CD4-positive, alpha-beta T cell (primary cell): ENCODE measurements at regions not wholly inside any gene's neighbourhood (a gene's known extent, or its start where the extent isn't known, plus 50 kb on each side); places are given as distances from the start of the nearest gene placed in this dataset.

ENCODE experiments used
- ATAC-seq: fragments of 200-7000 bp; cut with Tn5 transposase; one replicate; pipeline ENCODE4 v1.10.0; 2022; ENCODE audit warnings: mild to moderate bottlenecking; ENCODE audit not compliant: poor library complexity
- CTCF ChIA-PET: fragments of 350-600 bp; sonication (Branson Sonifier 250); formaldehyde crosslinking; loops from one replicate; lab custom pipeline; 2021; ENCODE audit warnings: antibody characterized with exemption, inconsistent platforms; lab: Charles Lee
- POLR2A ChIA-PET: fragments of 350-600 bp; sonication (Branson Sonifier 250); formaldehyde crosslinking; loops from one replicate; lab custom pipeline; 2021; ENCODE audit warnings: antibody characterized with exemption, inconsistent platforms; lab: Charles Lee
- DNase-seq, 14 experiments: peaks; one replicate each; pipeline ENCODE4 v3.0.0-alpha.2; 2013 to 2020; ENCODE audit warnings: mixed read lengths in 2 of 14
- H3K27ac ChIP-seq, 2 donors: one replicate each; pipeline versions ENCODE4 v1.5.1 to v1.7.0; 2013; ENCODE audit warnings: low read length in 2 of 2, low read depth in 1 of 2, mild to moderate bottlenecking in 1 of 2
- H3K27me3 ChIP-seq, 2 experiments: 1 replicate in 1 of 2; 2 replicates in 1 of 2; pipeline versions ENCODE4 v1.6.1 to v1.7.0; 2013; ENCODE audit warnings: low read length in 2 of 2, control low read depth in 1 of 2, mild to moderate bottlenecking in 1 of 2, moderate library complexity in 1 of 2; ENCODE audit not compliant: insufficient read depth in 2 of 2, control insufficient read depth in 1 of 2
- H3K36me3 ChIP-seq: one replicate; pipeline ENCODE4 v1.6.1; 2013; ENCODE audit warnings: low read length, control low read depth; ENCODE audit not compliant: insufficient read depth
- H3K4me1 ChIP-seq: one replicate; pipeline ENCODE4 v1.6.1; 2013; ENCODE audit warnings: low read length, control low read depth; ENCODE audit not compliant: insufficient read depth
- H3K4me3 ChIP-seq: one replicate; pipeline ENCODE4 v1.5.1; 2013; ENCODE audit warnings: mild to moderate bottlenecking, low read length, moderate library complexity
- H3K9me3 ChIP-seq, 2 experiments: 1 replicate in 1 of 2; 2 replicates in 1 of 2; pipeline versions ENCODE4 v1.6.1 to v1.7.0; 2013; ENCODE audit warnings: low read length in 2 of 2, mild to moderate bottlenecking in 2 of 2, control low read depth in 1 of 2, moderate library complexity in 1 of 2; ENCODE audit not compliant: control insufficient read depth in 1 of 2, insufficient read depth in 1 of 2
- H3K27ac Mint-ChIP-seq: one replicate; pipeline ENCODE4 v1.8.0; 2020; ENCODE audit warnings: mixed read lengths
- H3K27me3 Mint-ChIP-seq: one replicate; pipeline ENCODE4 v1.8.0; 2021; ENCODE audit warnings: mixed read lengths
- H3K36me3 Mint-ChIP-seq: one replicate; pipeline ENCODE4 v1.8.0; 2021; ENCODE audit warnings: low read depth, mixed read lengths
- H3K4me1 Mint-ChIP-seq: one replicate; pipeline ENCODE4 v1.8.0; 2021; ENCODE audit warnings: low read depth, mixed read lengths
- H3K4me3 Mint-ChIP-seq: one replicate; pipeline ENCODE4 v1.8.0; 2020; ENCODE audit warnings: mild to moderate bottlenecking, mixed read lengths
- H3K9me3 Mint-ChIP-seq: one replicate; pipeline ENCODE4 v1.8.0; 2020; ENCODE audit warnings: mixed read lengths
- intact Hi-C, 2 experiments: fragments of 100-400 bp; cut with DNase I in 1 of 2; cut with micrococcal nuclease in 1 of 2; formaldehyde crosslinking; loops; one replicate each; pipeline versions ENCODE4 v1.15.1 to v1.9.0; 2023 to 2025; cut with DNase I, micrococcal nuclease
- TF ChIP-seq, protein P1 (sequence below): fragments of 200-600 bp; IDR thresholded peaks from one replicate; pipeline ENCODE4 v1.8.0; 2022; ENCODE audit warnings: antibody characterized with exemption, mild to moderate bottlenecking

DNA sequence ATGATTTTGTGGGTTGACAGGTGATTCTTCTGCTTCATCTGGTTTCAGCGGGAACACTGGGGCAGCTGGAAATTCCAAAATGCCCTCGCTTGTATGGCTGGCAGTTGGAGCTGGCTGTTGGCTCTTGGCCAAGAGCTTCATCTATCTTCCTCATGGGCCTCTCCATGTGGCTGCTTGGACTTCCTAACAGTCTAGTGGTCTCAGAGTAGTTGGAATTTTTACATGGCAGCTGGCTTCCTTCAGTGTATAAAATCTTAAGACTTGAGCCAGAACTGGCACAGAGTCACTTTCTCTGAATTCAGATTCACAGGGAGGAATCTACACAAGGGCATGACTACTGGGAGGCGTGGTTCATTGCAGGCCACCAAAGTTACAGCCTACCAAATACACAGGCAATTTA is 204.9 kb upstream of the RMST start:
- ATAC-seq (no peak), DNase-seq (no peak)
- CTCF ChIA-PET = no interaction called here
- Histone ChIP-seq H3K4me3 (no peak overlapping the region), H3K4me1 (no peaks in the 10 kb centered on the region), H3K36me3 (no peaks in the 10 kb centered on the region), H3K27me3 (no peaks in the 10 kb centered on the region), H3K27ac (no peak overlapping the region), H3K9me3 (no peaks in the 10 kb centered on the region)
- intact Hi-C loops = no loop called here
- peaks cover 4% of the 10 kb centered on the region for H3K27me3 Mint-ChIP-seq
- H3K4me1 Mint-ChIP-seq = no peaks in the 10 kb centered on the region
- no peaks in the 10 kb centered on the region for H3K9me3 Mint-ChIP-seq
- TF ChIP-seq, protein P1, sequence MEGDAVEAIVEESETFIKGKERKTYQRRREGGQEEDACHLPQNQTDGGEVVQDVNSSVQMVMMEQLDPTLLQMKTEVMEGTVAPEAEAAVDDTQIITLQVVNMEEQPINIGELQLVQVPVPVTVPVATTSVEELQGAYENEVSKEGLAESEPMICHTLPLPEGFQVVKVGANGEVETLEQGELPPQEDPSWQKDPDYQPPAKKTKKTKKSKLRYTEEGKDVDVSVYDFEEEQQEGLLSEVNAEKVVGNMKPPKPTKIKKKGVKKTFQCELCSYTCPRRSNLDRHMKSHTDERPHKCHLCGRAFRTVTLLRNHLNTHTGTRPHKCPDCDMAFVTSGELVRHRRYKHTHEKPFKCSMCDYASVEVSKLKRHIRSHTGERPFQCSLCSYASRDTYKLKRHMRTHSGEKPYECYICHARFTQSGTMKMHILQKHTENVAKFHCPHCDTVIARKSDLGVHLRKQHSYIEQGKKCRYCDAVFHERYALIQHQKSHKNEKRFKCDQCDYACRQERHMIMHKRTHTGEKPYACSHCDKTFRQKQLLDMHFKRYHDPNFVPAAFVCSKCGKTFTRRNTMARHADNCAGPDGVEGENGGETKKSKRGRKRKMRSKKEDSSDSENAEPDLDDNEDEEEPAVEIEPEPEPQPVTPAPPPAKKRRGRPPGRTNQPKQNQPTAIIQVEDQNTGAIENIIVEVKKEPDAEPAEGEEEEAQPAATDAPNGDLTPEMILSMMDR = no peak
- no peak overlapping the region for H3K4me3 Mint-ChIP-seq
- POLR2A ChIA-PET = no interaction called here
- H3K36me3 Mint-ChIP-seq = no peaks in the 10 kb centered on the region
- no peak overlapping the region for H3K27ac Mint-ChIP-seq

DNA sequence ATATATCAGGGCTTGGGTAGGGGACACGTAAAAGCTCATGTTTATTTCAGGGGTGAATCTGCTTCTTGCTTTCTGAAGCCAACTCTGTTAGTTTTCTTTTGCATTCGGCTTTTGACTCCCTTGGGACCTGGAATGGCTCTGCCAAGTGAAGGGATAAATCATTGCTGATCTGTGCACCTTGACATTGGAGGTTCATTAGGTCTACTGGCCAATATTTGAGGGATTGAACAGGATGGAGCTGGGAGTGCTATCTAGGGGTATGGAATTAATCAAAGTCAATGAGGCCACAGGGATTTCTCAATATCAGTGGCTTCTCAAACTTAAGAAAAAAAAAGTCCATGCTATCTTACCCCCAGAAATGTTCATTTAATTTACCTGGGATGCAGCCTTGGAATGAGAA is 203.5 kb upstream of the RMST start:
- TF ChIP-seq, protein P1 = no peak
- no peaks in the 10 kb centered on the region for H3K9me3 ChIP-seq
- no peaks in the 10 kb centered on the region for H3K27me3 Mint-ChIP-seq
- ChIA-PET POLR2A (no interaction called here), CTCF (no interaction called here)
- H3K27ac Mint-ChIP-seq = no peak overlapping the region
- H3K9me3 Mint-ChIP-seq = no peaks in the 10 kb centered on the region
- ATAC-seq (no peak), DNase-seq (no peak)
- H3K4me1 Mint-ChIP-seq = no peaks in the 10 kb centered on the region
- no peaks in the 10 kb centered on the region for H3K4me1 ChIP-seq
- no peaks in the 10 kb centered on the region for H3K36me3 ChIP-seq
- no peak overlapping the region for H3K4me3 Mint-ChIP-seq
- H3K36me3 Mint-ChIP-seq = no peaks in the 10 kb centered on the region
- no peak overlapping the region for H3K27ac ChIP-seq
- H3K4me3 ChIP-seq = no peak overlapping the region
- intact Hi-C loops = no loop called here
- H3K27me3 ChIP-seq = no peaks in the 10 kb centered on the region

GRCh38 chr12:97260786-97261185 is 201.8 kb upstream of the RMST start:
- POLR2A ChIA-PET = no interaction called here
- no peaks in the 10 kb centered on the region for H3K27me3 ChIP-seq
- H3K4me3 ChIP-seq = no peak overlapping the region
- H3K4me3 Mint-ChIP-seq = no peak overlapping the region
- CTCF ChIA-PET = no interaction called here
- H3K36me3 ChIP-seq = no peaks in the 10 kb centered on the region
- intact Hi-C loops = no loop called here
- TF ChIP-seq, protein P1 = no peak
- no peaks in the 10 kb centered on the region for H3K4me1 Mint-ChIP-seq
- DNase-seq (no peak), ATAC-seq (no peak)
- no peaks in the 10 kb centered on the region for H3K36me3 Mint-ChIP-seq
- no peak overlapping the region for H3K27ac Mint-ChIP-seq
- no peaks in the 10 kb centered on the region for H3K9me3 Mint-ChIP-seq
- H3K27me3 Mint-ChIP-seq = no peaks in the 10 kb centered on the region
- H3K4me1 ChIP-seq = no peaks in the 10 kb centered on the region
- H3K27ac ChIP-seq = no peak overlapping the region
- H3K9me3 ChIP-seq = no peaks in the 10 kb centered on the region
